Karpas-422 (cell line): ENCODE measurements at regions not wholly inside any gene's neighbourhood (a gene's known extent, or its start where the extent isn't known, plus 50 kb on each side); places are given as distances from the start of the nearest gene placed in this dataset.
"Not testable (repeated sequence)": the region's sequence is repeated elsewhere in the genome, so short reads cannot be mapped to it uniquely, and the experiment has no call there.

ENCODE experiments used
- DNase-seq: peaks from one replicate; pipeline ENCODE4 v3.0.0-alpha.2; 2015
- H2AFZ ChIP-seq: fragments of 200-600 bp; sonication (generic); 2 replicates; pipeline ENCODE4 v1.6.1; 2014; ENCODE audit warnings: antibody characterized with exemption, low read length, mixed read lengths
- H3K27ac ChIP-seq: fragments of 200-600 bp; sonication (generic); 2 replicates; pipeline ENCODE4 v1.5.1; 2014; ENCODE audit warnings: mild to moderate bottlenecking, low read length, moderate library complexity
- H3K27me3 ChIP-seq: fragments of 200-600 bp; sonication (generic); 2 replicates; pipeline ENCODE4 v1.6.1; 2014; ENCODE audit warnings: low read length, mixed read lengths
- H3K36me3 ChIP-seq: fragments of 200-600 bp; sonication (generic); 2 replicates; pipeline ENCODE4 v1.6.1; 2014; ENCODE audit warnings: low read length, mixed read lengths; ENCODE audit not compliant: insufficient read depth
- H3K4me1 ChIP-seq: fragments of 200-600 bp; sonication (generic); 2 replicates; pipeline ENCODE4 v1.6.1; 2014; ENCODE audit warnings: mild to moderate bottlenecking, low read length, mixed read lengths
- H3K4me2 ChIP-seq: fragments of 200-600 bp; sonication (generic); 2 replicates; pipeline ENCODE4 v1.6.1; 2014; ENCODE audit warnings: low read length, low read depth, mild to moderate bottlenecking; ENCODE audit not compliant: poor library complexity, severe bottlenecking
- H3K4me3 ChIP-seq: fragments of 200-600 bp; sonication (generic); 2 replicates; pipeline ENCODE4 v1.5.1; 2014; ENCODE audit warnings: mild to moderate bottlenecking, antibody characterized with exemption, low read length, mixed read lengths
- H3K79me2 ChIP-seq: fragments of 200-600 bp; sonication (generic); 2 replicates; pipeline ENCODE4 v1.6.1; 2014; ENCODE audit warnings: mild to moderate bottlenecking, low read length, mixed read lengths
- H3K9ac ChIP-seq: fragments of 200-600 bp; sonication (generic); 2 replicates; pipeline ENCODE4 v1.6.0; 2014; ENCODE audit warnings: low read length
- H3K9me2 ChIP-seq: fragments of 200-600 bp; sonication (generic), shearing (Covaris generic); replicated peaks from 2 replicates; pipeline ENCODE4 v1.6.0; 2014; ENCODE audit warnings: mild to moderate bottlenecking, low read length, moderate library complexity; ENCODE audit not compliant: insufficient read depth
- H3K9me3 ChIP-seq: fragments of 300-700, 200-600 bp; sonication (generic); 2 replicates; pipeline ENCODE4 v1.6.1; 2014; ENCODE audit warnings: low read length, mixed read lengths
- H4K20me1 ChIP-seq: fragments of 200-600 bp; sonication (generic); 2 replicates; pipeline ENCODE4 v1.6.1; 2014; ENCODE audit warnings: mild to moderate bottlenecking, antibody characterized with exemption, low read length, low read depth; ENCODE audit not compliant: insufficient read depth

- no peaks in the 10 kb centered on the region for H3K9me3 ChIP-seq
- no peak overlapping the region for H3K4me2 ChIP-seq
- H3K27ac ChIP-seq: no peak overlapping the region
- no peaks in the 10 kb centered on the region for H3K4me1 ChIP-seq
- H3K27me3 ChIP-seq: no peaks in the 10 kb centered on the region
- no peaks in the 10 kb centered on the region for H3K9me2 ChIP-seq
- H3K36me3 ChIP-seq: no peaks in the 10 kb centered on the region
- DNase-seq: no peak
- no peaks in the 10 kb centered on the region for H4K20me1 ChIP-seq
- H3K4me3 ChIP-seq: no peak overlapping the region
- no peaks in the 10 kb centered on the region for H3K79me2 ChIP-seq
- no peak overlapping the region for H3K9ac ChIP-seq
- no peak overlapping the region for H2AFZ ChIP-seq
Measured at GRCh38 chr4:187499956-187500355, 495.6 kb upstream of the ZFP42 start.

GRCh38 chr4:187500796-187501195 is 494.8 kb upstream of the ZFP42 start:
- Histone ChIP-seq H3K79me2 (no peaks in the 10 kb centered on the region), H3K9me2 (no peaks in the 10 kb centered on the region), H2AFZ (no peak overlapping the region), H3K36me3 (no peaks in the 10 kb centered on the region), H3K27me3 (no peaks in the 10 kb centered on the region), H3K9ac (no peak overlapping the region), H4K20me1 (no peaks in the 10 kb centered on the region), H3K4me1 (no peaks in the 10 kb centered on the region), H3K9me3 (no peaks in the 10 kb centered on the region), H3K4me2 (no peak overlapping the region), H3K4me3 (no peak overlapping the region), H3K27ac (no peak overlapping the region)
- no peak for DNase-seq

- H3K27me3 ChIP-seq: no peaks in the 10 kb centered on the region
- H3K4me2 ChIP-seq: no peak overlapping the region
- H3K9me3 ChIP-seq: no peaks in the 10 kb centered on the region
- H3K9me2 ChIP-seq: no peaks in the 10 kb centered on the region
- H2AFZ ChIP-seq: no peak overlapping the region
- H4K20me1 ChIP-seq: no peaks in the 10 kb centered on the region
- no peak for DNase-seq
- H3K79me2 ChIP-seq: no peaks in the 10 kb centered on the region
- no peak overlapping the region for H3K9ac ChIP-seq
- H3K27ac ChIP-seq: no peak overlapping the region
- H3K36me3 ChIP-seq: no peaks in the 10 kb centered on the region
- H3K4me1 ChIP-seq: no peaks in the 10 kb centered on the region
- no peak overlapping the region for H3K4me3 ChIP-seq
Measured at GRCh38 chr4:187501731-187502130, 493.8 kb upstream of the ZFP42 start.

GRCh38 chr4:187504974-187505797 is 490.4 kb upstream of the ZFP42 start:
- H4K20me1 ChIP-seq: no peaks in the 10 kb centered on the region
- no peaks in the 10 kb centered on the region for H3K79me2 ChIP-seq
- no peaks in the 10 kb centered on the region for H3K27me3 ChIP-seq
- H3K4me2 ChIP-seq: no peak overlapping the region
- H2AFZ ChIP-seq: no peak overlapping the region
- no peaks in the 10 kb centered on the region for H3K36me3 ChIP-seq
- H3K9ac ChIP-seq: no peak overlapping the region
- DNase-seq: no peak
- H3K9me2 ChIP-seq: no peaks in the 10 kb centered on the region
- no peaks in the 10 kb centered on the region for H3K4me1 ChIP-seq
- no peaks in the 10 kb centered on the region for H3K9me3 ChIP-seq
- no peak overlapping the region for H3K4me3 ChIP-seq
- no peak overlapping the region for H3K27ac ChIP-seq

DNA sequence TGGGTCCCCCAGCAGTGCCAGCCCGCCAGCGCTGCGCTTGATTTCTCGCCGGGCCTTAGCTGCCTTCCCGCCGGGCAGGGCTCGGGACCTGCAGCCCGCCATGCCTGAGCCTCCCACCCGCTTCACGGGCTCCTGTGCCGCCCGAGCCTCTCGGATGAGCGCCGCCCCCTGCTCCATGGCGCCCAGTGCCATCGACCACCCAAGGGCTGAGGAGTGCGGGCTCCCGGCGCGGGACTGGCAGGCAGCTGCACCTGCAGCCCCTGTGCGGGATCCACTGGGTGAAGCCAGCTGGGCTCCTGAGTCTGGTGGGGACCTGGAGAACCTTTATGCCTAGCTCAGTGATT is 489.8 kb upstream of the ZFP42 start:
- H2AFZ ChIP-seq, H3K9me2 ChIP-seq, H3K4me3 ChIP-seq, H3K9ac ChIP-seq, DNase-seq, H3K27ac ChIP-seq, H3K27me3 ChIP-seq, H3K4me2 ChIP-seq, H3K4me1 ChIP-seq, H3K79me2 ChIP-seq, H4K20me1 ChIP-seq, H3K36me3 ChIP-seq, H3K9me3 ChIP-seq: not testable (repeated sequence)

GRCh38 chr4:187516224-187516623 is 479.3 kb upstream of the ZFP42 start:
- no peak overlapping the region for H3K9ac ChIP-seq
- no peaks in the 10 kb centered on the region for H4K20me1 ChIP-seq
- no peaks in the 10 kb centered on the region for H3K9me2 ChIP-seq
- no peak overlapping the region for H2AFZ ChIP-seq
- H3K4me2 ChIP-seq: no peak overlapping the region
- H3K27ac ChIP-seq: no peak overlapping the region
- H3K4me3 ChIP-seq: no peak overlapping the region
- no peaks in the 10 kb centered on the region for H3K36me3 ChIP-seq
- DNase-seq: no peak
- no peaks in the 10 kb centered on the region for H3K4me1 ChIP-seq
- H3K79me2 ChIP-seq: no peaks in the 10 kb centered on the region
- no peaks in the 10 kb centered on the region for H3K27me3 ChIP-seq
- no peaks in the 10 kb centered on the region for H3K9me3 ChIP-seq

GRCh38 chr4:187541666-187542065 is 453.9 kb upstream of the ZFP42 start:
- no peak overlapping the region for H3K4me3 ChIP-seq
- no peak overlapping the region for H2AFZ ChIP-seq
- no peak for DNase-seq
- no peak overlapping the region for H3K27ac ChIP-seq
- H4K20me1 ChIP-seq: no peaks in the 10 kb centered on the region
- no peak overlapping the region for H3K9ac ChIP-seq
- no peak overlapping the region for H3K4me2 ChIP-seq
- no peaks in the 10 kb centered on the region for H3K36me3 ChIP-seq
- no peaks in the 10 kb centered on the region for H3K79me2 ChIP-seq
- H3K9me2 ChIP-seq: no peaks in the 10 kb centered on the region
- H3K9me3 ChIP-seq: no peaks in the 10 kb centered on the region
- no peaks in the 10 kb centered on the region for H3K27me3 ChIP-seq
- no peaks in the 10 kb centered on the region for H3K4me1 ChIP-seq

GRCh38 chr4:187544461-187545053 is 451.0 kb upstream of the ZFP42 start:
- H4K20me1 ChIP-seq: no peaks in the 10 kb centered on the region
- H3K4me3 ChIP-seq: no peak overlapping the region
- no peaks in the 10 kb centered on the region for H3K4me1 ChIP-seq
- H3K4me2 ChIP-seq: no peak overlapping the region
- H3K79me2 ChIP-seq: no peaks in the 10 kb centered on the region
- no peaks in the 10 kb centered on the region for H3K27me3 ChIP-seq
- no peak for DNase-seq
- H3K9me3 ChIP-seq: no peaks in the 10 kb centered on the region
- H3K9ac ChIP-seq: no peak overlapping the region
- H2AFZ ChIP-seq: no peak overlapping the region
- H3K27ac ChIP-seq: no peak overlapping the region
- H3K9me2 ChIP-seq: no peaks in the 10 kb centered on the region
- H3K36me3 ChIP-seq: no peaks in the 10 kb centered on the region
